GM18951 (cell line): ENCODE measurements at regions not wholly inside any gene's neighbourhood (a gene's known extent, or its start where the extent isn't known, plus 50 kb on each side); places are given as distances from the start of the nearest gene placed in this dataset.
"Not testable (repeated sequence)": the region's sequence is repeated elsewhere in the genome, so short reads cannot be mapped to it uniquely, and the experiment has no call there.

Source experiments
- POLR2A ChIP-seq: IDR thresholded peaks from 4 replicates; pipeline ENCODE4 v1.6.1; 2011; ENCODE audit warnings: mild to moderate bottlenecking; ENCODE audit not compliant: insufficient read length, insufficient read depth; ENCODE audit errors: extremely low read depth
- in situ Hi-C: fragments of 300-500 bp; cut with MboI; formaldehyde crosslinking; loops from one replicate; pipeline ENCODE4 v1.12.0; 2022; ENCODE audit warnings: low sequenced_read_pairs, mixed read lengths, inconsistent platforms; ENCODE audit not compliant: unreplicated experiment

GRCh38 chr4:102397056-102397455 lies 51.8 kb upstream of the SLC39A8 start:
- in situ Hi-C loops: not testable (repeated sequence)

GRCh38 chr4:102399021-102399420 lies 53.7 kb upstream of the SLC39A8 start:
- TF ChIP-seq POLR2A: no peak
- in situ Hi-C loops: no loop called here

- in situ Hi-C loops: no loop called here
- no peak for TF ChIP-seq POLR2A
Observed at GRCh38 chr4:102400898-102401297, 55.6 kb upstream of the SLC39A8 start.

- no peak for TF ChIP-seq POLR2A
Observed at GRCh38 chr4:102402223-102402622, 56.9 kb upstream of the SLC39A8 start.

GRCh38 chr4:102403116-102403515 lies 57.8 kb upstream of the SLC39A8 start:
- TF ChIP-seq POLR2A: no peak
- in situ Hi-C loops: no loop called here

More at GRCh38 chr4:102402223-102402622, 56.9 kb upstream of the SLC39A8 start:
- in situ Hi-C loops: no loop called here

GRCh38 chr4:102404431-102404969 lies 59.2 kb upstream of the SLC39A8 start:
- TF ChIP-seq POLR2A: no peak
- in situ Hi-C loops: no loop called here

GRCh38 chr4:102405821-102406401 lies 60.6 kb upstream of the SLC39A8 start:
- TF ChIP-seq POLR2A: no peak
- in situ Hi-C loops: no loop called here

- in situ Hi-C loops: not testable (repeated sequence)
Observed at GRCh38 chr4:102410884-102411283, 65.6 kb upstream of the SLC39A8 start.

GRCh38 chr4:102411408-102411807 lies 66.1 kb upstream of the SLC39A8 start:
- no peak for TF ChIP-seq POLR2A
- in situ Hi-C loops: no loop called here

GRCh38 chr4:102416765-102417164 lies 71.5 kb upstream of the SLC39A8 start:
- no peak for TF ChIP-seq POLR2A

GRCh38 chr4:102420563-102421398 lies 75.5 kb upstream of the SLC39A8 start:
- in situ Hi-C loops: no loop called here
- no peak for TF ChIP-seq POLR2A

More at GRCh38 chr4:102416765-102417164, 71.5 kb upstream of the SLC39A8 start:
- in situ Hi-C loops: no loop called here

GRCh38 chr4:102422843-102423242 lies 77.6 kb upstream of the SLC39A8 start:
- TF ChIP-seq POLR2A: no peak
- in situ Hi-C loops: no loop called here

- no peak for TF ChIP-seq POLR2A
- in situ Hi-C loops: no loop called here
Observed at GRCh38 chr4:102423375-102423774, 77.8 kb upstream of the NFKB1 start.
